ENCODE measurements at regions not wholly inside any gene's neighbourhood (a gene's known extent, or its start where the extent isn't known, plus 50 kb on each side); places are given as distances from the start of the nearest gene placed in this dataset.
"Not testable (repeated sequence)": the region's sequence is repeated elsewhere in the genome, so short reads cannot be mapped to it uniquely, and the experiment has no call there.

GRCh38 chr15:57881361-57881760, 174.8 kb downstream of the POLR2M start:
- no peak for DNase-seq (ENCODE audit: low spot score)

- DNase-seq (ENCODE audit: low spot score), result no peak
Observed at GRCh38 chr15:57881972-57882371, 175.5 kb downstream of the POLR2M start.

GRCh38 chr15:57883701-57884100, 177.2 kb downstream of the POLR2M start:
- DNase-seq (ENCODE audit: low spot score), result no peak

GRCh38 chr15:57884936-57885335, 178.4 kb downstream of the POLR2M start:
- DNase-seq (ENCODE audit: low spot score), result no peak

GRCh38 chr15:57885435-57885834, 178.9 kb downstream of the POLR2M start:
- no peak for DNase-seq (ENCODE audit: low spot score)

DNA sequence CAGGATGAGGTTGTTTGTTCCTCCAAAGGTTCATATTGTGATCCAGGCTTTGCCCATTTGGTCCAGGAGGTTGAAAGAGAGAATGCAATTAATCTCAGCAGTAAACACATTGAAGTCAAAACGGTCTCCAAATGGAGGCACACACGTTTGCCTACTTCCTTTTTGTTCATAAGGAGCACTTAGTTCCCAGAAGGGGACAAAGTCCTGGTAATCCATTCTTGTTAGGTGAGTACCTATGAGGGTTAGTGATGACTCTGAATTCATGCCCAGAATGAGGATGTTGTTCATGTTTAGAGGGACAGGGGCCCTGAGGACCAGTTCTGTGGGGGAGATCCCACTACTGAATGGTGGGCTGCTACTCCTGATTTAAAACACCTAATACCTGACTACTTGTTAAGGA, 177.7 kb downstream of the ALDH1A2 start:
- no peak for DNase-seq (ENCODE audit: low spot score)

DNA sequence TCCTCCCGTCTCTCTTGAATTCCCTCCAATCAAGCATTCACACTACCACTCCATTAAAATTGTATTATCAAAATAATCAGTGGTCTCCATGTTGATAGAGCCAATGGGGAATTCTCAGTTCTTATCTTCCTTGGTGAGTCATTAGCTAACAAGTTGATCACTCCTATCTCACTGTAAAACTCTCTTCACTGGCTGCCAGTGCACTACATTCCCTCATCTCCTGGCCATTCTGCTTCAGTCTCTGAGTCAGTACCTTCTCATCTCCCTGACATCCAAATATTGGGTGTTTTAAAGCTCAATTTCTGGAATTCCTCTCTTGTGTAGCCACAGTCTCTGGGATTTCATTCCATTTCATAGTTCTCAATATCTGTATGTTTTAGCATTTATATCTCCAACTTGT, 175.2 kb downstream of the ALDH1A2 start:
- no peak for DNase-seq (ENCODE audit: low spot score)

GRCh38 chr15:57890878-57891277, 174.6 kb downstream of the ALDH1A2 start:
- DNase-seq (ENCODE audit: low spot score), result no peak

GRCh38 chr15:57892181-57892580, 173.3 kb downstream of the ALDH1A2 start:
- DNase-seq (ENCODE audit: low spot score), result no peak

- DNase-seq (ENCODE audit: low spot score), result no peak
Observed at GRCh38 chr15:57893040-57893439, 172.5 kb downstream of the ALDH1A2 start.

DNA sequence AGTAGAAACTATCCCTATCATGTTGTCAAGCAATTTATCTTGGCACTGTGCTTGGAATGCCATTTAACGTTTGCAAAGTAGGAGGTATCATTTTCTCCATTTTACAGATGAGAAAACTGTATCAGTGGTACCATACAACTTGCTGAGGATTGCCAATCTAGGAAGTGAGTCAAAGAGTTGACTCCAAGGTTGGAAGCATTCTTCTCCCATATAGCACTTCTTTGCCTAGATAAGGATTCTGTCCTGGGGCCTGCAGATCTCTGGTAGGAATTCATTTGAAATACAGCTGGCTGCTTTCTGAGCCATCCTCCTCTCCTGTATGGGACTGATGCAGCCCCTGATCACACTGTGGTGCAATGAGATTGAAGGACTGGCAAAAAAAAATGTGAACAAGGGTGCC, 170.2 kb downstream of the ALDH1A2 start:
- DNase-seq (ENCODE audit: low spot score), result no peak

DNA sequence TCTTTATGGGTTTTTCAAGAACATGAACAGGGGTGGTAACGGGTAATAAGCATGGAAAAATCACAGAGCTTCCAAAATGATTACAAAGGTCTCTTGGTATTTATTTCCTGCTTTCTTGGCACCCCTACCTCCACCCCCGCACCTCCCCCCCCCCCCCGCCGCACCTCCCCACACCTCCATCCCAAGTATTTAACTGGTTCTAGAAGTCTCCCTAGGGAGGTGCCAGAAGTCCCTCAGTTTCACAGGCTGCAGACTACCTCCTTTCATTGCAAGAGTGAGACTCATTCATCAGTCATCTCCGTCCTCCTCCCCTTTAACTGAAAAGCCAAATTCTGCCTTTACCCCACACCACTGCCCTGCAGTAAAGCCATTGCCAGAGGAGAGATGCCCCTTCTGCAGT, 169.4 kb downstream of the ALDH1A2 start:
- DNase-seq (ENCODE audit: low spot score), result no peak

- DNase-seq (ENCODE audit: low spot score), result not testable (repeated sequence)
Observed at GRCh38 chr15:57896899-57897298, 168.6 kb downstream of the ALDH1A2 start.

- no peak for DNase-seq (ENCODE audit: low spot score)
Observed at GRCh38 chr15:57897870-57898269, 167.6 kb downstream of the ALDH1A2 start.

DNA sequence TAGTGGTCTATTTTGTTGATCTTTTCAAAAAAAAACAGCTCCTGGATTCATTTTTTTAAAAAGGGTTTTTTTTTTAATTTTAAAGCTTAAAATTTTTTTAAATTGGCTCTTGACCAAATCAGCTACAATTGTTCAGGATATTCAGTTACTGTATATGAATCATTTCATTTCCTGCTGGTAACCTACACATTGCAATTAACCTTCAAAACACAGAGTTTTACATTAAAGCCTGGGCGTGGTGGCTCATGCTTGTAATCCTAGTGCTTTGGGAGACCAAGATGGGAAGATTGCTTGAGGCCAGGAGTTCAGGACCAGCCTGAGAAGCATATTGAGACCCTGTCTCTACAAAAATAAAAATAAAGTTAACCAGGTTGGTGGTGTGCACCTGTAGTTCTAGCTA, 163.4 kb downstream of the ALDH1A2 start:
- DNase-seq (ENCODE audit: low spot score), result no peak
